WTC11 (cell line): ENCODE measurements at regions not wholly inside any gene's neighbourhood (a gene's known extent, or its start where the extent isn't known, plus 50 kb on each side); places are given as distances from the start of the nearest gene placed in this dataset.

ENCODE experiments used
- ATAC-seq: fragments of 200-7000 bp; cut with Tn5 transposase; 2 replicates; pipeline ENCODE4 v1.10.0; 2021; ENCODE audit warnings: mild to moderate bottlenecking, moderate library complexity
- CTCF ChIA-PET: fragments of 300-600 bp; sonication (Branson Sonifier 250); formaldehyde crosslinking; loops from one replicate; lab custom pipeline; 2021; ENCODE audit warnings: antibody characterized with exemption; lab: Charles Lee
- POLR2A ChIA-PET: fragments of 350-600 bp; sonication (Branson Sonifier 250); formaldehyde crosslinking; loops from one replicate; lab custom pipeline; 2021; ENCODE audit warnings: antibody characterized with exemption; lab: Charles Lee
- DNase-seq: peaks from one replicate; pipeline ENCODE4 v3.0.0; 2021; ENCODE audit warnings: low spot score
- H3K27ac Mint-ChIP-seq: 2 replicates; pipeline ENCODE4 v1.8.0; 2021; ENCODE audit warnings: mixed read lengths
- H3K27me3 Mint-ChIP-seq: 2 replicates; pipeline ENCODE4 v1.8.0; 2021; ENCODE audit warnings: low read depth, mild to moderate bottlenecking, moderate library complexity, mixed read lengths
- H3K36me3 Mint-ChIP-seq: 2 replicates; pipeline ENCODE4 v1.8.0; 2021; ENCODE audit warnings: mixed read lengths
- H3K4me1 Mint-ChIP-seq: 2 replicates; pipeline ENCODE4 v1.8.0; 2022; ENCODE audit warnings: mixed read lengths
- H3K4me3 Mint-ChIP-seq: 2 replicates; pipeline ENCODE4 v1.8.0; 2021; ENCODE audit warnings: mild to moderate bottlenecking, moderate library complexity, mixed read lengths
- H3K9me3 Mint-ChIP-seq: 2 replicates; pipeline ENCODE4 v1.8.0; 2021; ENCODE audit warnings: mixed read lengths
- AFF4 ChIP-seq: sonication (generic); formaldehyde crosslinking; IDR thresholded peaks from 2 replicates; pipeline ENCODE4 v1.8.1; 2023; ENCODE audit warnings: mild to moderate bottlenecking, missing genetic modification reagents, borderline replicate concordance
- ATF6 ChIP-seq: sonication (generic); formaldehyde crosslinking; IDR thresholded peaks from 2 replicates; pipeline ENCODE4 v1.8.1; 2023; ENCODE audit warnings: mild to moderate bottlenecking, missing genetic modification reagents
- CDX4 ChIP-seq: fragments of 250-450 bp; sonication (Bioruptor Pico); IDR thresholded peaks from 2 replicates; pipeline ENCODE4 v1.9.0; 2021; ENCODE audit warnings: moderate library complexity, mild to moderate bottlenecking, inconsistent platforms, borderline replicate concordance
- E2F5 ChIP-seq: sonication (generic); formaldehyde crosslinking; IDR thresholded peaks from 2 replicates; pipeline ENCODE4 v1.8.1; 2022; ENCODE audit warnings: mild to moderate bottlenecking, moderate library complexity, missing genetic modification reagents
- FOXJ3 ChIP-seq: sonication (generic); formaldehyde crosslinking; IDR thresholded peaks from 2 replicates; pipeline ENCODE4 v1.9.0; 2021; ENCODE audit warnings: missing genetic modification reagents, mild to moderate bottlenecking, borderline replicate concordance
- FOXP1 ChIP-seq: sonication (generic); formaldehyde crosslinking; IDR thresholded peaks from 2 replicates; pipeline ENCODE4 v1.8.0; 2022; ENCODE audit warnings: missing genetic modification reagents, mild to moderate bottlenecking, moderate library complexity, borderline replicate concordance
- GTF2I ChIP-seq: fragments of 250-450 bp; sonication (Bioruptor Pico); conservative IDR thresholded peaks from 2 replicates; pipeline ENCODE4 v1.4.0; 2021; ENCODE audit warnings: mild to moderate bottlenecking
- IRF1 ChIP-seq: sonication (generic); formaldehyde crosslinking; IDR thresholded peaks from 2 replicates; pipeline ENCODE4 v1.8.0; 2023; ENCODE audit warnings: missing genetic modification reagents
- JAZF1 ChIP-seq: fragments of 250-450 bp; sonication (Bioruptor Pico); IDR thresholded peaks from 2 replicates; pipeline ENCODE4 v1.9.0; 2021; ENCODE audit warnings: moderate library complexity, mild to moderate bottlenecking, inconsistent platforms
- MAX ChIP-seq: sonication (generic); formaldehyde crosslinking; IDR thresholded peaks from 2 replicates; pipeline ENCODE4 v1.8.0; 2022; ENCODE audit warnings: mild to moderate bottlenecking, missing genetic modification reagents
- MYBL2 ChIP-seq: sonication (generic); formaldehyde crosslinking; IDR thresholded peaks from 2 replicates; pipeline ENCODE4 v1.8.1; 2023; ENCODE audit warnings: mild to moderate bottlenecking, moderate library complexity, missing genetic modification reagents
- NFATC4 ChIP-seq: fragments of 250-450 bp; sonication (Bioruptor Pico); IDR thresholded peaks from 2 replicates; pipeline ENCODE4 v1.9.0; 2021; ENCODE audit warnings: mild to moderate bottlenecking
- NR3C1 ChIP-seq: sonication (generic); formaldehyde crosslinking; conservative IDR thresholded peaks from 2 replicates; pipeline ENCODE4 v1.8.1; 2023; ENCODE audit warnings: low read depth, mild to moderate bottlenecking, missing genetic modification reagents
- PRDM15 ChIP-seq: sonication (generic); formaldehyde crosslinking; IDR thresholded peaks from 2 replicates; pipeline ENCODE4 v1.8.0; 2022; ENCODE audit warnings: missing genetic modification reagents
- RELA ChIP-seq: sonication (generic); formaldehyde crosslinking; IDR thresholded peaks from 2 replicates; pipeline ENCODE4 v1.8.1; 2022; ENCODE audit warnings: missing genetic modification reagents, mild to moderate bottlenecking, borderline replicate concordance
- SP1 ChIP-seq: sonication (generic); formaldehyde crosslinking; conservative IDR thresholded peaks from 2 replicates; pipeline ENCODE4 v1.8.1; 2022; ENCODE audit warnings: missing genetic modification reagents
- TEAD4 ChIP-seq: sonication (generic); formaldehyde crosslinking; IDR thresholded peaks from 2 replicates; pipeline ENCODE4 v1.8.0; 2022; ENCODE audit warnings: mild to moderate bottlenecking, missing genetic modification reagents
- ZNF416 ChIP-seq: fragments of 250-450 bp; sonication (Bioruptor Pico); IDR thresholded peaks from 2 replicates; pipeline ENCODE4 v1.9.0; 2021; ENCODE audit warnings: mild to moderate bottlenecking, inconsistent platforms
- ZNF423 ChIP-seq: fragments of 250-450 bp; sonication (Bioruptor Pico); IDR thresholded peaks from 2 replicates; pipeline ENCODE4 v2.1.2; 2022; ENCODE audit warnings: mild to moderate bottlenecking, moderate library complexity
- ZSCAN18 ChIP-seq: fragments of 250-450 bp; sonication (Bioruptor Pico); IDR thresholded peaks from 2 replicates; pipeline ENCODE4 v2.1.2; 2022; ENCODE audit warnings: mild to moderate bottlenecking, moderate library complexity

- no peak for TF ChIP-seq ZSCAN18 (CRISPR knock-in tag)
- no peak for TF ChIP-seq MAX (CRISPR knock-in tag)
- TF ChIP-seq, all 79 proteins: peak for 0
Measured at GRCh38 chr9:94164806-94165549, 80.7 kb downstream of the PTPDC1 start (continued).

- DNase-seq = peak; percentile 96
- Mint-ChIP-seq H3K9me3 (peaks cover 3% of the 10 kb centered on the region; the same call in 1 of the 2 replicates), H3K4me1 (peaks cover 38% of the 10 kb centered on the region), H3K36me3 (peaks cover 13% of the 10 kb centered on the region), H3K27me3 (0 out of 2 replicates have a peak, but pooled peaks cover 4% of the 10 kb centered on the region), H3K4me3 (peak overlapping the region; percentile 59), H3K27ac (peak overlapping the region; percentile 88)
- CTCF ChIA-PET = interaction anchor here (0.6 to 2.1 kb wide), 4 partner anchors 48 to 152 kb away, joined by 3 to 7 read pairs (median 7); partner anchors contain the start of gene PTPDC1
- POLR2A ChIA-PET = interaction anchor here (0.6 to 1.9 kb wide), 3 partner anchors 15 to 36 kb away, joined by 3 to 5 read pairs (median 5); no protein-coding TSS in a partner anchor
- ATAC-seq = peak; percentile 92
- TF ChIP-seq NFATC4 (CRISPR knock-in tag) (no peak), MYBL2 (no peak), ZNF423 (CRISPR knock-in tag) (no peak), E2F5 (CRISPR knock-in tag) (peak; percentile 47), TEAD4 (0 out of 2 replicates have a peak, but pooled peaks have one; percentile 29), ATF6 (CRISPR knock-in tag) (no peak), RELA (CRISPR knock-in tag) (no peak), SP1 (CRISPR knock-in tag) (peak; percentile 90), JAZF1 (CRISPR knock-in tag) (no peak), PRDM15 (no peak), NR3C1 (no peak), AFF4 (no peak), GTF2I (peak; percentile 90), FOXJ3 (CRISPR knock-in tag) (no peak), CDX4 (CRISPR knock-in tag) (no peak), ZNF416 (CRISPR knock-in tag) (no peak), FOXP1 (no peak; the same call in 1 of the 2 replicates), IRF1 (CRISPR knock-in tag) (no peak)
Measured at GRCh38 chr9:94165592-94166235, 81.5 kb downstream of the PTPDC1 start.
